ENCODE measurements at regions not wholly inside any gene's neighbourhood (a gene's known extent, or its start where the extent isn't known, plus 50 kb on each side); places are given as distances from the start of the nearest gene placed in this dataset.

GRCh38 chr14:38101679-38102078 lies 106.0 kb upstream of the SSTR1 start:
- no peaks in the 10 kb centered on the region for H3K4me1 ChIP-seq
- ATAC-seq (no peak), DNase-seq (no peak)
- H3K9me3 ChIP-seq = peaks cover 6% of the 10 kb centered on the region
- intact Hi-C loops (cut with DNase I) = no loop called here
- H3K36me3 ChIP-seq = no peaks in the 10 kb centered on the region
- no peak for TF ChIP-seq CTCF (IDR thresholded peaks at IDR 0.05)
- H3K4me3 ChIP-seq = no peak overlapping the region
- H3K27ac ChIP-seq = no peak overlapping the region
- no peaks in the 10 kb centered on the region for H3K27me3 ChIP-seq (ENCODE audit: low read depth)

GRCh38 chr14:38103542-38104225 lies 104.0 kb upstream of the SSTR1 start:
- Histone ChIP-seq H3K36me3 (no peaks in the 10 kb centered on the region), H3K4me3 (no peak overlapping the region), H3K9me3 (peaks cover 6% of the 10 kb centered on the region), H3K4me1 (no peaks in the 10 kb centered on the region), H3K27ac (no peak overlapping the region), H3K27me3 (ENCODE audit: low read depth) (no peaks in the 10 kb centered on the region)
- DNase-seq = no peak
- ATAC-seq = no peak
- intact Hi-C loops (cut with DNase I) = no loop called here
- no peak for TF ChIP-seq CTCF (IDR thresholded peaks at IDR 0.05)

- intact Hi-C loops (cut with DNase I) = no loop called here
- Histone ChIP-seq H3K27ac (no peak overlapping the region), H3K4me3 (no peak overlapping the region), H3K27me3 (ENCODE audit: low read depth) (no peaks in the 10 kb centered on the region), H3K4me1 (no peaks in the 10 kb centered on the region), H3K36me3 (no peaks in the 10 kb centered on the region), H3K9me3 (peaks cover 6% of the 10 kb centered on the region)
- ATAC-seq (no peak), DNase-seq (no peak)
- no peak for TF ChIP-seq CTCF (IDR thresholded peaks at IDR 0.05)
Measured at GRCh38 chr14:38105106-38105702, 102.5 kb upstream of the SSTR1 start.

- Histone ChIP-seq H3K27ac (no peak overlapping the region), H3K9me3 (no peaks in the 10 kb centered on the region), H3K36me3 (no peaks in the 10 kb centered on the region), H3K4me1 (no peaks in the 10 kb centered on the region), H3K27me3 (ENCODE audit: low read depth) (no peaks in the 10 kb centered on the region), H3K4me3 (no peak overlapping the region)
- DNase-seq (no peak), ATAC-seq (no peak)
- intact Hi-C loops (cut with DNase I) = no loop called here
- TF ChIP-seq CTCF (IDR thresholded peaks at IDR 0.05) = no peak
Measured at GRCh38 chr14:38107216-38107631, 100.5 kb upstream of the SSTR1 start.

- intact Hi-C loops (cut with DNase I) = no loop called here
- DNase-seq (no peak), ATAC-seq (no peak)
- H3K36me3 ChIP-seq = no peaks in the 10 kb centered on the region
- H3K4me3 ChIP-seq = no peak overlapping the region
- H3K27me3 ChIP-seq (ENCODE audit: low read depth) = no peaks in the 10 kb centered on the region
- H3K9me3 ChIP-seq = no peaks in the 10 kb centered on the region
- no peak for TF ChIP-seq CTCF (IDR thresholded peaks at IDR 0.05)
- H3K27ac ChIP-seq = no peak overlapping the region
- H3K4me1 ChIP-seq = no peaks in the 10 kb centered on the region
Measured at GRCh38 chr14:38108681-38109080, 99.0 kb upstream of the SSTR1 start.

Data from lower lobe of right lung (tissue), 2 donors.